Hematopoietic multipotent progenitor cell treated with erythropoietin and hydrocortisone succinate and interleukin-3 and kit ligand, for 8 days (in vitro differentiated cells): ENCODE measurements at regions not wholly inside any gene's neighbourhood (a gene's known extent, or its start where the extent isn't known, plus 50 kb on each side); places are given as distances from the start of the nearest gene placed in this dataset.

Source experiments
- DNase-seq: peaks from one replicate; pipeline ENCODE4 v3.0.0-alpha.2; 2015

DNA sequence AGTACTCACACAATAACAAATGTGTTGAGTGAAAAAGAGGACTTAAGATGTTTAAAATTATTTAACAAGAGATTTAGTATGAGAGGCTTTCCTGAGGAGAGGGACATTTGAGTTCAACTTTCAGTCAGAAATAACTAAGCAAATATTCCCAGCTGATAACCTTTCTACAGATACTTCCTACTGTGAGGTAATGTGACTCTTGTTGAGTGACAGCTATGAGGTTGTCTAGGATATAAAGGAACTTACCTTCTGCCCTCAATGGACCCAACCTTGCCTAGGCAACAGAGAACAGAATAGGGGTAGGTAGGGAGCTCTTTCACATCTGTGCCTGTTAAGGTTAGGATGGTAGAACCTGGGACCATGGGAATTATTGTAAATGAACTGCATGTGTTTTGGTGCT is 54.7 kb downstream of the GLUD2 start:
- no peak for DNase-seq

DNA sequence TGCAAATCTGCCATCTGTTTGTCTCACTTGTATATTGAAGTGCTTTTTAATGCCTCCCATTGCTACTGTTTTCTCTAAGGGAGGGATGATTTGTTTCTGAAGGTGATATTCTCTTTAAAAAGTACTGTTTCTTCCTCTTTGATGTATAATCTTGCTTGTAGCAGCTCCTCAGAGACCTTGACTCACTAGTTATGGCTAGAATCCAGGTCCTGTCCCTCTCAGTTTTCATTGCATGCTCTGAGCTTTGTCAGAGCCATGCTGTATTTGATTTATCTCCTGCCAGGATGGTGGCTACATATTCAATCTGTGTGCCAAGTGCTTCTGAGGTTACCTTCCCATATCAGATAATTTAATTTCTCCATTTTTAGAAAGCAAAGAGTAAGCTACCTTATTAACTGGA is 56.0 kb downstream of the GLUD2 start:
- DNase-seq, result no peak

DNA sequence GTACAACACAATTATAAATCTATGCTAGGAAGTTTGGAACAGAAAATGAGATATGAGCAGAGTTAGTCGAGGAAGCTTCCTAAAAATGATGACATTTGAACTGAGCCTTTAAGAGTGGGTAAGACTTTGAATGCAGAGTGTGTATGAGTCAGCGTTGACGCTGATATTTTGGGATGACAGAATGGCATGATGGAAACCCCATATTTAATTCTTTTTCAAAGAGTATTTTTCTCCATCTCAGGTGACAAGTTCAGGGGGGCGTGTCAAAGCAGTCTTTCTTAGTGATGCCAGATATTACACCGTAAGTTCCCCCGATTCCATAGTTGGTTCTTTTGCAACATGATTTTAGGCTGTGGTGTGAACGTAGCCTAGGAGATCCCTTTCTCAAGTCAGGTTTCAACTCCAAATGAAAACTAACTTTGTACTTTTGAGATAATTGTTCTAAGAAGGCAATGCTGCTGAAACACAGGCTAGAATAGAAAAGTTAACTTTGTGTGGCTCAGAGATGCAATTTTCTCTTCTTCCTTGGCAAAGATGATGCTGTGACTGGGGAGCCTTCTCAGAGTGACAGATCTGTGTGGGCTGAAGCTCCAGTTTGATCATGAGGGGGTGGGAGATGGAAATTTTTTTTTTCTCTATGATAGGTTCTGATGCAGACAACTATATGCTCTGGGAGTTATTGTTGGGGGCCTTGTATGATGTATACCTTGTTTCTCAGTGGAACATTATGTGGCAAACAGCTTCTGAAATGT is 59.2 kb downstream of the GLUD2 start:
- DNase-seq, result no peak

DNA sequence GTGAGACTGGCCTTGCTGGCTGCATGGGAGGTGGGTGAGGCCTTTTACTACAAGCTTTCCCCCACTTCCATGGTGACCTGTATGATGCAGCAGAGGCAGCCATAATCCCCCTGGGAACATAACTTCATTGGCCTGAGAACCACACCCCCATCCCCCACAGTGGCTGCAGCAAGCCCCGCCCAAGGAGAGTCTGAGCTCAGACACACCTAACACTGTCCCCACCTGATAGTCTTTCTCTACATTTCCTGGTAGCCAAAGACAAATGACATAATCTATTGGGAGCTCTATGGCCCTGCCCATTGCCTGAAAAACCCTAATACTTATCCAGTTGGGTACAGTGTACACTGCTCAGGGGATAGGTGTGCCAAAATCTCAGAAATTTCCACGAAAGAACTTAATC is 62.6 kb downstream of the GLUD2 start:
- DNase-seq, result no peak

DNA sequence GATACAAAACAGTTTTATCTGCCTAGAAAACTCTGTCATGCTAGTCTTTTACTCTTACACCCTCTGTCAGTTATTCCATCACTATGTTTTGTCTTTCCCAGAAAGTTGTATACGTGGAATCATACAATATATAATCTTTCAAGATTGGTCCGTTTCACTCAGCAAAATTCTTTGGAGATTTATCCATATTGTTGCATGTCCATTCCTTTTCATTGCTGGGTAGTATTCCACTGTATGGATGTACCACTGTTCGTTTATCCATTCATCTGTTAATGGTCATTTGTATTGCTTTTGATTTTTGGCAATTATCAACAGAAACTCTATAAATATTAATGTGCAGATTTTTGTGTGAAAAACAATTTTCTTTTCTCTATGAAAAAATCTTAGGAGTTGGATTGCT is 63.1 kb downstream of the GLUD2 start:
- no peak for DNase-seq

DNA sequence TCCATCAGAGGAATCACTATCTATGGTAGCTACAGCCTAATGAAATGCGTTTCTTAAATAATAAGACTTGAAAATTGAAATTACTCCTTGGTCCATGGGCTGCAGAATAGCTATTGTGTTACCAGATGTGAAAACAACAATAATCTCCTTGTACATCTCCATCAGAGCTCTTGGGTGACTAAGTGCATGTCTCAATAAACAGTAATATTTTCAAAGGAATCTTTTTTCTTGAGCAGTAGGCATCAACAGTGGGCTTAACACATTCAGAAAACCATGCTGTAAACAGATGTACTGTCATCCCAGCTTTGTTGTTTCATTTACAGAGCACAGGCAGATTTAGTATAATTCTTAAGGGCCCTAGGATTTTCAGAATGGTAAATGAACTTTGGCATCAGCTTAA is 67.3 kb downstream of the GLUD2 start:
- DNase-seq, result no peak

DNA sequence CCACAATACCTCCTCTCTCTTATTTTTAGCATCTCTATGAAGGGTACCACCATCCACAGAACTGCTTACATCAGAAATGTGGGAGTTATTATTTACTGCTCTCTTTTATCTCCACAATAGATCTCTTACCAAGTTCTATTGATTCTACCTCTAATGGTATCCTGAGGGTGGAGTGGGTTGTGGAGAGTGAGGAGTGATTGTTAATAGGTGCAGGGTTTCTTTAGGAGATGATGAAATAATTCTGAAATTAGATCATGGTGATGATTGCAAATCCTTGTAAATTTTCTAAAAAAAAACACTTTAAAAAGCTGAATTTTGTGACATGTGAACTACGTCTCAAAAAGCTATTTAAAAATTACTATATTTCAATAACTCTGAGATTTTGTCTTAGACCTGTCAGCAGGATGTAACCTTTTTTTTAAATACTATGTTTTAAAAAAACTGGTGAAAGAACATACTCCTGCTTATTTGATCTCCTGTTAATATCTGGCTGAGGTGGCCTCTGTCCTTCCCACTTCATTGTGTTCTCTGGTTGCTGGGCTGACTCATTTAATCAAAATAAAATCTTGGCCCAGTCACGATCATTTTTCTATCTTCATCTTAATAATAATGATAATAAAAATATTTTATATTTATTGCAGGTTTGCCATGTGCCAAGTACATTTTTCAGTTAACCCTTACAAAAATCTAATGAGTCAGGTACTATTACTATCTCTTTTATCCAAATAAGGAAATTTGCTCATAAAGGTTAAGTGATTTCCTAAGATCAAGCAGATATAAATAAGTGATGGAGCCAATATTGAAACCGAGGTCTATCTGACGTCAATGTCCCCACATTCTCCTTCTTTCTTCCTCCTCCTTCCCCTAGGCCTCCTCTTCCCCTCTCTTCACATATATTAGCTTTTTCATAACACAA is 73.5 kb downstream of the GLUD2 start:
- DNase-seq, result no peak

DNA sequence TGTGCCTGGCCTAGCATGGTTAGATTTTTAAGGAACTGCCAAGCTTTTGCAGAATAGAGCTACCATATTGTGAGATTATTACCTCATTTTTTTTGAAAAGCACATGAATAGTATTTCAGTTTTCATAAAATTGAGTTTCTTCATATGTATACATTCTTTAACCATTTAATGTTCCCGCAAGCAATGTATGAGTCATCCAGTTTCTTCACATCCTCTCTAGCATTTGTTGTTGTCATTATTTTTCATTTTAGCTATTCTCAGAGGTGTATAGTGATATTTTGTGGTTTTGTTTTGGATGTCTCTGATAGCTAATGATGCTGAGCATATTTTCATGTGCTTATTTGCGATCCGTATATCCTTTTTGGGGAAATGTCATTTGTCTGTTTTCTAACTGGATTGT is 74.9 kb downstream of the GLUD2 start:
- no peak for DNase-seq

DNA sequence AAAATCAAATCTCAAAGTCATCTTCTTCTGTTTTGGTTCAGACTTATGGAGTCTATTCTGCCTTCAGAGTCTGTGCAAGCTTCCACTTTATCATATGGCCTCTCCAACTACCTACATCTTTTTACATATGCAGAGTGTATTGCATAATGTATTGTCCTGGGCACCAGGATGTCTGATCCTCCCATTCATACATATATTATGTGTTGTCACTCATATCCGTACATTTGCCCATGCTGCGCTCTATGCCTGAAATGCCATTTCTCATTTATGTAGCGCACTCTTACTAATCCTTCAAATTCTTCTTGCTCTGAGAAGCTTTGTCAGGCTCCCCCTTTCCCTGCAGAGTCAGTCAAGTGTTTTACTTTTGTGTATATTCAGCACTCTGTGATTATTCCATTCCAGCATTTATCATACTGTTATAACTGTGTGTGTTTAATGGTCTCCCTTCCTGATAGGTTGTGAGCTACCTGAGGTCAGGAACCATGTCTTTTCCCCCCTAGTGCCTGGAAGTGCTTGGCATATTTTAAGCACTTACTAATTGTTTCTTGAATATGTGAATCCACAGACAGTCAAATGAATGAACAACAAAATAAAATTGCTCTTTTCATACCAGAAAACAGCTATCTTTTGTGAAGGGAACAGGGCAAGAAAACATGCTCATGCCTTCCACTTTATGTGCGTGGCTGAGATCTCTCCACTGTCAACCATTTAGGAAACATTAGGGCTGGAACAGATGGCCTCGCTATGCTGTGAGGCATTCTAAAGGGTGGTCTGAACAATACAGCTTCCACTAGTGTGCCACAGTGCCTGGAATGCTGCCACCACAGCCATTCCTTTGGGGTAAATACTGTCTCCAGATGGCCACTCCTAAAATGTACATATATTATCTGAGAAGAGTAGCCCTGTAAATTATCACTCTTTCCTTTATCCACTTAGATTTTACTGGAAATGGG is 81.8 kb downstream of the GLUD2 start:
- no peak for DNase-seq

DNA sequence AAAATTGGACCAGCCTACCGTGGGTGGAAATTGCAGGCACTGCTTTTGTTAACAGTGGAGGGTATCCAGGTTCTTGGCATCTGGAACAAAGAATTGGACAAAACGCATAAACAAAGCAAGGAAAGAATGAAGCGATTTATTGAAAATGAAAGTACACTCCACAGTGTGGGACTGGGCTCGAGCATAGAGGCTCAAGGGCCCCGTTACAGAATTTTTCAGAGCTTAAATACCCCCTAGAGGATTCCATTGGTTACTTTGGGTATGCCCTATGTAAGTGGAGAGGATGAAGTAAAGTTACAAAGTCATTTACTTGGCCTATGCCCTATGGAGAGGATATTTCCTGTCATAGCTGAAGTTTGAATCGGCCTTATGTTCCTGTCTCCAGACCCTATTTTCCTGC is 85.3 kb downstream of the GLUD2 start:
- no peak for DNase-seq

DNA sequence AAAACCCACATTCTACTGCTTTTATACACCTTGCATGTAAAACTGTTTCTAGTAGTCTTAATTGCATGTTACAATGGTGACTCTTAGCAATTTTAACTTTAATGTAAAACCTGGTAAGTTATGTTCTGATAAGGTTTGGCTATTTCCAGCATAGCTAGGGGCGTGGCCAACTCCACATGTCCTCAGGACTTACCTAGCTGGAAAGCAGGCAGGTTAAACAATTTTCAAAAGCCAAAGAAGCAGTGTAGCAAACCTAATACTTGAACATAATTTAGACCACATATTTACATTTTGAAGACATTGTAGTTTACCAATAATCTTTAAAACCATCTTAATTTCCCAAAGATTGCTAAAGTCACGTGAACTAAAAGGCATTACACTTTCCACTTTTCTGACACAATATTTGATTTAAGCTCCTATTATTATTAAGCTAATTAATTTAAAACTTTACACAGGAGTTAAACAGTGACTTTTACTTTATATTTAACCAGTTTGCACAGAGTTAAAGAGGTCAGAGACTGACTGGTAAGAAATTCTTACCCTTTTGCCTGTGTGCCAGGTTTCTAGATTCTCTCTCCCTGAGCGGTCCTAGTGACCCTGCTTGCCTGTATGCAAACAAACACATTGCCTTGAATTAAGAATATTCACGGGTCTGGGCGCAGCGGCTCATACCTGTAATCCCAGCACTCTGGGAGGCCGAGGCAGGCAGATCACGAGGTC is 88.2 kb downstream of the GLUD2 start:
- DNase-seq, result no peak

DNA sequence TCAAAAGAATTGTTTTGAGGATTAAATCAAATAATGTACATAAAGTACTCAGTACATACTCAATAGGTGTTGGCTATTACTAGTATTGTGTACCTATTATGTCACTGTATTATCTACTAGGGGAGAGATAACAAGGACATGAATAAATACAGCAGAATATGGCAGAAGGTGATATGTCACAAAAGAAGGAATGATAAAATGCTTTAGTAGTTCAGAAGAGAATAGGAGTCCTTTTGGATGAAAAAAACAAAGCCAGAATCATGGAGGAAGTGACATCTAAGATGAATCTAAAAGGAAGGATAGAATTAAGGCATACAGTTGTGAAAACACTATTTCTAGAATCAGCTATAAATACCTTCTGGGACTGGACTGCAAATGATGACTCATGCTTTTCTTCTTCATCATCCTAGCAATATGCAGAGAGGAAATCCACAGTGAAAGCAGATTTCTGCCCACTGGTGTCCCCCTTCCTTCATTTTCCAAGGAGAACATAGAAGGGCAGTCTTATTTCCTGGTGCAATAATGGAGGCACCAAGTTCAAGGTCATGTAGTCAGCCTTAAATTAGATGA is 98.7 kb downstream of the GLUD2 start:
- no peak for DNase-seq

DNA sequence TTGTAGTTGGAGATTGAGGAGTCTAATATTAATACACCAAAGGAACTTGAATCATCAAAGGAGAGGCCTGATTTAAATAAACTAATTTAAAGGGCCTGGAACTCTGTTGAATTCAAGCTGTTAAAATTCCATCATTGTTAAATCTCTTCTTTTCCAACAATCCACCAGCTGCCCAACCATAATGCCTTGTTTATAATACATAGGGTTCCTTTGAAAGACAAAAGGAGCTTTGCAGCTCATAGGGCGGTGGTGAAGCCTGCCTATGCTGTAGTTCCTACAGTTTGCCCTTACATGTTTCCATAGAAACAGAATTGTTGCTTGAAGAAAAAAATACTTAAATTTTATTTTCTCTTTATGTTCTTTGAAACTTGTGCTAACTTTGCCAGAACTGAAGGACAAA is 102.8 kb downstream of the GLUD2 start:
- DNase-seq, result no peak

DNA sequence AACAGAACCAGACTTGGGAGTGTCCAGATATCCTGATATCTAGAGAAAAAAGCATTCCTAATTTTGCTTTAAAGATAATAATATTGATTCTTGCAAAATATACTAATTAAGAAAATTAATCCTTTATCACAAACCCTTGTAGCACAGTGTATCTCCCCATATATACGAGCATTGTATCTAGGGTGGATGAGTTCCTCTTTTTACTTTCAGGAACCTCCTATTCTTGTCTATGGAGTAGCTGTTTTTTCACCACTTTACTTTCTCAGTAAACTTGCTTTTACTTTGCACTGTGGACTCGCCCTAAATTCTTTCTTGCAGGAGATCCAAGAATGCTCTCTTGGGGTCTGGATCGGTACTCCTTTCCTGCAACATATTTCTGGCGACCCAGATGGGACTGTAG is 103.9 kb downstream of the GLUD2 start:
- no peak for DNase-seq

DNA sequence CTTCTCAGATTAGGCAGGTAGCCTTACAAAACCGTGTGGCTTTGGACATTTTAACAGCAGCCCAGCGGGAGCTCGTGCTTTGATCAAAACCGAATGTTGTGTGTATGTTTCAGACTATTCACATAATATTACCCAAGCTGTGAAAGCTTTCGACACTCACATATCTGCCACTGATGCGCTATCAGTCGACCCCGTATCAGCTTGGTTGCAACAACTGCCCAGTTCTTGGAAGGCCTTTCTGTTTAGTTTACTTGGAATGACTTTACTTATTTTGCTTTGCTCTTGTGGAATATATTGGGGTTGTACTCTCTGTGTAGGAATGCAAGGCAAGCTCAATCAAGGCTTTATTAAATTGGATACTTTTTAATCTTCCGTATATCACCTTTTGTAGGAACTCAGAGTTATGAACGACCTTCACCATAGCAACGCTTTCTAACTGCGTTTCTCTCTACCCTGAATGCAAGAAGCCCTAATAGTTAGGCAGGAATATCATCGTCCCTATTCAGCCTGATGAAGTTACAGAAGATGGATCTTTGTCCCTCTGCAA is 107.5 kb downstream of the GLUD2 start:
- DNase-seq, result no peak

DNA sequence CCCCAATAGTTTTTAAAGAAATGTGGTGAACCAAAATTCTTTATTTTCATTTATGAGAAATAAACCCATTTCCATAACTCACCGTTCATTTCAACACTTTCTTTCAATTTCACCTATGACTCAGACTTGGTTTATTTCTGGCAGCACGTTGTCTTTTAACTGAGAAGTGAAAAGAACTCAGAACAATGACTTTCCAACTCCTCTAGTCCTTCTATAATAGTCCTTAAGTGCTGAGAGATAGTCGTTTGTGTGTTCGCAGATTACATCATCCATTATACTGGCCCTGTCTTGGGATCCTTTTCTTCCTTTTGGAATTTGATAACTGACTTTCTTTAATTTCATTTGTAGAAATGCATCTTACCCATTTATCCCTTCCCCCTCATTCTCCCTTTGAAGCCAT is 113.6 kb downstream of the GLUD2 start:
- no peak for DNase-seq

DNA sequence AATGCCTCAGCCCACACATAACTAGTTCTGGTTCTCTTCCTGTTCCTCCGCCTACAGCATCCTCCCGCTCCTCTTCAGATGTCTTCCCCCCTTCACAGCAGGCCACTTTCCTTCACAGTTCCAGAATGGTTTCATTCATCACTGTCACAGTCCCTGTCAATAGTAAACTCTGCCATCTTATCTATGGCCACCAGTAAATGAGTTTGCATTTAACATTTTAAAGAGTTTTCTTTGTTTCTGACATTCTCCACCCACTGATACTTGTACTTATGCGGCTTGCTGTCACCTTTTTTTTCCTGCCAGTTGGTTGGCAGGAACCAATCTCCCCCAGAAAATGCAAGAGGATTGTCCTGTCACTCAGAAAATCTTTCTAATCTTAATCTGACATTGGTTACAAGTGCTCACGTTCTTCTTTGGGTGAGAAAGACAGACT is 114.1 kb downstream of the GLUD2 start:
- DNase-seq, result no peak

DNA sequence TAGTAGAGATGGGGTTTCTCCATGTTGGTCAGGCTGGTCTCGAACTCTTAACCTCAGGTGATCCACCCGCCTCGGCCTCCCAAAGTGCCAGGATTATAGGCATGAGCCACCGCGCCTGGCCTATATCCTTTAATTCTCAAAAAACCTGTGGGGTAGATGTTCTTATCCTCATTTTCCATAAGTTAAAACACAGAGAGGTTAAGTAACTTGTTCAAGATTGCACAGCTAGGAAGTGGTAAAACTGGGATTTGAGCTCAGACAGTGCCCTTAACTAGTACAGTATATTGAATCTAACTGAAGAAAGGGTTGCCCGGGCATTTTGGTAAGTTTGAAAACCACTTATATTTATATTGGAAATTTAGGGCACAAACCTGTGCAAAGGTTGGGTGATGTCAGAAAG is 116.0 kb downstream of the GLUD2 start:
- no peak for DNase-seq

DNA sequence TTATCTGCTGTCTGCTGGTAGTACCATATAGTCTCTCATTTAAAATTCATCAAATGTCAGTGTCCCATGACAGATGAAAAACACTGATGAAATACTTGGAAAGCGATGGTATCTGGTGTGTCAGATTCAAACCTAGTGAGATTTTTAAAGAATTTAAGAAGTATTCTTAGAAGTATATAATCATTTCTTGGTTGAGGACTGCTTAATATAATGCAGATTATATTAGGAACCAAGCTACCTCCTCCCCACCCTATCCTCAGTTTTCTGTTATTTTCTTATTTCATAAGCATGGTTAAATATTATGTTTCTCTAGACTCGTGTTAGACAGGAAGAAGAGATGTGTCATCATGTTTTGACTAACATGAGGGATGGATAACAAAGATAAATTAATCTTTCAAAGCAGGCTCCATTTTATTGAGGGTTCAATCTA is 118.5 kb downstream of the GLUD2 start:
- DNase-seq, result no peak

DNA sequence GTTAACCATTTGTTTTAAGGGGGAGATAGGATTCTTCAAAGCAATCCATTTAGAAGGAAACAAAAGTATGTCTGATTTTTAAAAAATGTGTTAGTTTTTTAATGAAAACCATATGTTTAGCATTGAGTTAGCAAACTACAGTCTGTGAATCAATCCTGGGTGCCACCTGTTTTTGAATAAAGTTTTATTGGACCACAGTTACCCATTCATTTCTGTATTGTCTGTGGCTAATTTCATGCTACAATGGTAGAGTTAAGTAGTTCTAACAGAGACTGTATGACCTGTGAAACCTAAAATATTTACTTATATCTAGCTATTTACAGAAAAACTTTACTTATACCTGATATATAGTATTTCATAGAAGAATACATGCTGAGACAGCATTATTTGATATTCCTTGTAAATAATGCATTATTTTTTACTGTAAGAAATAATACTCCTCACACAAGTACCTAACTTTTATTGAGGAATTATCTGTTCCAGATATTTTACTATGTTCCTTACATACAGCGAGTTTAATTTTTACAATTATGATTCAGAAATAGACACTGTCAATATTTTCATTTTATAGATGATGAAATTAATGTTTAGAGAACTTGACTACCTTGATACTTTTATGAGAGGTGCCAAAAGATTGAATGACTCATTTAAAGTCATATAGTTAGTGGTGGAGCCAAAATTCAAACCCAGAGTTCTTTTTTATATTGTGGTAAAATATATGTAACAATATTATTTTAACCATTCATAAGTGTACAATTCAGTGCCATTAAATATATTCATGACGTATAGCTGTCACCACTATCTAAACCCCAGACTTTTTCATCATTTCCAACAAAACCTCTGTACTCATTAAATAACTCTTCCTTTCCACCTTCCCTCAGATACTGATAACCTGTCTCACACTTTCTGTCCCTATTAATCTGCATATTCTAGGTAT is 122.0 kb downstream of the GLUD2 start:
- DNase-seq, result no peak

DNA sequence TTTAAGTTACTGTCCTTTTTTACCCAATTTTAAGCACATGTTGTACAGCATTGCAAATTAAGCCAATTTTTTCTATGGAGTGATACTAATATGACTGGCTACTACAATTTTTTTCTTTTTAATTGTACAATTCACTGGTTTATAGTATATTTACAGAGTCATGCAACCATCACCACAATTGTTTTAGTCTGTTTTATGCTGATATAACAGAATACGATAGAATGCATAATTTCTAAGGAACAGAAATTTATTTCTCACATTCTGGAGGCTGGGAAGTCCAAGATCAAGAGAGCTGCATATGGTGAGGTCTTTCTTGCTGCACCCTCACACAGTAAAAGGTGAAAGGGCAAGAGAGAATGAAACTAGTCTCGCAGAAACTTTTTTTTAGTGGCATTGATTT is 125.3 kb downstream of the GLUD2 start:
- DNase-seq, result no peak
